ENCODE measurements at regions not wholly inside any gene's neighbourhood (a gene's known extent, or its start where the extent isn't known, plus 50 kb on each side); places are given as distances from the start of the nearest gene placed in this dataset.
"Not testable (repeated sequence)": the region's sequence is repeated elsewhere in the genome, so short reads cannot be mapped to it uniquely, and the experiment has no call there.

GRCh38 chr12:116443821-116444589 is 115.2 kb upstream of the MAP1LC3B2 start:
- no peak for FAIRE-seq
- TF ChIP-seq POLR2AphosphoS5 (IDR thresholded peaks at IDR 0.05; ENCODE audit: low read depth, low read length) (no peak), POLR2A (IDR thresholded peaks at IDR 0.05; ENCODE audit: low read depth, low read length) (no peak), TAF1 (IDR thresholded peaks at IDR 0.05; ENCODE audit: borderline replicate concordance, low read depth, low read length) (no peak)
- no peak for DNase-seq (ENCODE audit: insufficient read length)

GRCh38 chr12:116444590-116444943 is 114.6 kb upstream of the MAP1LC3B2 start:
- FAIRE-seq = no peak
- no peak for TF ChIP-seq TAF1 (IDR thresholded peaks at IDR 0.05; ENCODE audit: borderline replicate concordance, low read depth, low read length)
- TF ChIP-seq POLR2A (IDR thresholded peaks at IDR 0.05; ENCODE audit: low read depth, low read length) = no peak
- TF ChIP-seq POLR2AphosphoS5 (IDR thresholded peaks at IDR 0.05; ENCODE audit: low read depth, low read length) = no peak
- no peak for DNase-seq (ENCODE audit: insufficient read length)

GRCh38 chr12:116448165-116448739 is 110.9 kb upstream of the MAP1LC3B2 start:
- FAIRE-seq (no peak), DNase-seq (ENCODE audit: insufficient read length) (no peak)
- TF ChIP-seq POLR2AphosphoS5 (IDR thresholded peaks at IDR 0.05; ENCODE audit: low read depth, low read length) (no peak), POLR2A (IDR thresholded peaks at IDR 0.05; ENCODE audit: low read depth, low read length) (no peak), TAF1 (IDR thresholded peaks at IDR 0.05; ENCODE audit: borderline replicate concordance, low read depth, low read length) (no peak)

- TF ChIP-seq TAF1 (IDR thresholded peaks at IDR 0.05; ENCODE audit: borderline replicate concordance, low read depth, low read length) = no peak
- no peak for TF ChIP-seq POLR2AphosphoS5 (IDR thresholded peaks at IDR 0.05; ENCODE audit: low read depth, low read length)
- TF ChIP-seq POLR2A (IDR thresholded peaks at IDR 0.05; ENCODE audit: low read depth, low read length) = no peak
- DNase-seq (ENCODE audit: insufficient read length) (no peak), FAIRE-seq (no peak)
These were observed 108.7 kb upstream of the MAP1LC3B2 start for GRCh38 chr12:116450406-116450910.

GRCh38 chr12:116452975-116453374 is 106.2 kb upstream of the MAP1LC3B2 start:
- DNase-seq (ENCODE audit: insufficient read length); FAIRE-seq: not testable (repeated sequence)

GRCh38 chr12:116453631-116454030 is 105.5 kb upstream of the MAP1LC3B2 start:
- FAIRE-seq = no peak
- no peak for DNase-seq (ENCODE audit: insufficient read length)
- TF ChIP-seq POLR2AphosphoS5 (IDR thresholded peaks at IDR 0.05; ENCODE audit: low read depth, low read length) = no peak

GRCh38 chr12:116454076-116454475 is 105.1 kb upstream of the MAP1LC3B2 start:
- no peak for TF ChIP-seq POLR2A (IDR thresholded peaks at IDR 0.05; ENCODE audit: low read depth, low read length)
- TF ChIP-seq TAF1 (IDR thresholded peaks at IDR 0.05; ENCODE audit: borderline replicate concordance, low read depth, low read length) = no peak
- no peak for TF ChIP-seq POLR2AphosphoS5 (IDR thresholded peaks at IDR 0.05; ENCODE audit: low read depth, low read length)
- DNase-seq (ENCODE audit: insufficient read length) = no peak
- FAIRE-seq = no peak

- DNase-seq (ENCODE audit: insufficient read length) (no peak), FAIRE-seq (no peak)
- TF ChIP-seq POLR2AphosphoS5 (IDR thresholded peaks at IDR 0.05; ENCODE audit: low read depth, low read length) (no peak), TAF1 (IDR thresholded peaks at IDR 0.05; ENCODE audit: borderline replicate concordance, low read depth, low read length) (no peak), POLR2A (IDR thresholded peaks at IDR 0.05; ENCODE audit: low read depth, low read length) (no peak)
These were observed 104.2 kb upstream of the MAP1LC3B2 start for GRCh38 chr12:116454950-116455447.

- DNase-seq (ENCODE audit: insufficient read length) (no peak), FAIRE-seq (no peak)
- TF ChIP-seq TAF1 (IDR thresholded peaks at IDR 0.05; ENCODE audit: borderline replicate concordance, low read depth, low read length) (no peak), POLR2A (IDR thresholded peaks at IDR 0.05; ENCODE audit: low read depth, low read length) (no peak), POLR2AphosphoS5 (IDR thresholded peaks at IDR 0.05; ENCODE audit: low read depth, low read length) (no peak)
These were observed 103.4 kb upstream of the MAP1LC3B2 start for GRCh38 chr12:116455540-116456329.

GRCh38 chr12:116456330-116457082 is 102.7 kb upstream of the MAP1LC3B2 start:
- DNase-seq (ENCODE audit: insufficient read length) (no peak), FAIRE-seq (no peak)
- no peak for TF ChIP-seq POLR2AphosphoS5 (IDR thresholded peaks at IDR 0.05; ENCODE audit: low read depth, low read length)
- no peak for TF ChIP-seq POLR2A (IDR thresholded peaks at IDR 0.05; ENCODE audit: low read depth, low read length)
- no peak for TF ChIP-seq TAF1 (IDR thresholded peaks at IDR 0.05; ENCODE audit: borderline replicate concordance, low read depth, low read length)

- peak; percentile 14 for FAIRE-seq
These were observed 100.7 kb upstream of the MAP1LC3B2 start for GRCh38 chr12:116458492-116458891.

More at GRCh38 chr12:116458492-116458891, 100.7 kb upstream of the MAP1LC3B2 start:
- no peak for DNase-seq (ENCODE audit: insufficient read length)
- no peak for TF ChIP-seq POLR2AphosphoS5 (IDR thresholded peaks at IDR 0.05; ENCODE audit: low read depth, low read length)
- no peak for TF ChIP-seq POLR2A (IDR thresholded peaks at IDR 0.05; ENCODE audit: low read depth, low read length)
- TF ChIP-seq TAF1 (IDR thresholded peaks at IDR 0.05; ENCODE audit: borderline replicate concordance, low read depth, low read length) = no peak
